Activated CD8-positive, alpha-beta memory T cell treated with anti-CD3 and anti-CD28 coated beads, Interleukin-2, amount 50 U/mL, for 4 hours (primary cell): ENCODE measurements at regions not wholly inside any gene's neighbourhood (a gene's known extent, or its start where the extent isn't known, plus 50 kb on each side); places are given as distances from the start of the nearest gene placed in this dataset.
A peak's percentile ranks its signal among the peaks of the same experiment; 100 is the strongest.

Experiments used
- DNase-seq: peaks from one replicate; pipeline ENCODE4 v3.0.0-alpha.2; 2020

DNA sequence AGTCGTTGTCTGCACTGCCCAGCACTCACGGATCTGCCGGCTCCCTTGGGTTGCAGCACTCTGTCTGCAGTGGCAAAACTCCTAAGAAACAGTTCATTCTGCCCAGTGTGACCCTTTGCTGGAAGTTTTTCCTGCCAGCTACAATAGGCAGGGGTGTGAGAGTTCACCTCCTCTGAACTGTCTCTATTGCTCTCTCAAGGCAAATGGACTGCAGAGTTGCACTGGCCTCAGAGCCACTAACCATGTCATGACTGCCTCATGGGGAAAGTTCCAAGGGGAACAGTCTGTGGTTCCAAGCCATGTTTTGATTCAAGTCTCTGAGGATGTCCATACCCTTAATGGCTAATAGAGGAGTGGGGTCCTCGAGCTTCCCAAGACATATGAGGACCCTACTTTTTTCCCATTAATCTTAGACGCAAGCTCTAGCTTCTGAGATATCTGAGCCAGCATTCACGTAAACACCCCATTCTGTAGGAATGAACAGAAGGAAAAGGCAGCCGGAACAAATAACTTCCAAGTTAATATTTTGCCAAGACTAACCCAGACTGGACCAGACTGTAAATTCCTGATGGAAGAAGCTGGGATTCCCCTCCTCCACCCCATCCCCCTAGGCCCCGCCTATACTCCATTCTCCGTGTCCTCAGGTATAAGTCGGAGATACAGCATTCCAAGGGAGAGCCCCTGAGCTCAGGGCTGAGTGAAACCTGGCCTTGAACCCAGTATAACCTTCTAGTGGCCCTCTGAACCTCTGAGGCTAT lies 93.8 kb upstream of the AKT3 start:
- no peak for DNase-seq

DNA sequence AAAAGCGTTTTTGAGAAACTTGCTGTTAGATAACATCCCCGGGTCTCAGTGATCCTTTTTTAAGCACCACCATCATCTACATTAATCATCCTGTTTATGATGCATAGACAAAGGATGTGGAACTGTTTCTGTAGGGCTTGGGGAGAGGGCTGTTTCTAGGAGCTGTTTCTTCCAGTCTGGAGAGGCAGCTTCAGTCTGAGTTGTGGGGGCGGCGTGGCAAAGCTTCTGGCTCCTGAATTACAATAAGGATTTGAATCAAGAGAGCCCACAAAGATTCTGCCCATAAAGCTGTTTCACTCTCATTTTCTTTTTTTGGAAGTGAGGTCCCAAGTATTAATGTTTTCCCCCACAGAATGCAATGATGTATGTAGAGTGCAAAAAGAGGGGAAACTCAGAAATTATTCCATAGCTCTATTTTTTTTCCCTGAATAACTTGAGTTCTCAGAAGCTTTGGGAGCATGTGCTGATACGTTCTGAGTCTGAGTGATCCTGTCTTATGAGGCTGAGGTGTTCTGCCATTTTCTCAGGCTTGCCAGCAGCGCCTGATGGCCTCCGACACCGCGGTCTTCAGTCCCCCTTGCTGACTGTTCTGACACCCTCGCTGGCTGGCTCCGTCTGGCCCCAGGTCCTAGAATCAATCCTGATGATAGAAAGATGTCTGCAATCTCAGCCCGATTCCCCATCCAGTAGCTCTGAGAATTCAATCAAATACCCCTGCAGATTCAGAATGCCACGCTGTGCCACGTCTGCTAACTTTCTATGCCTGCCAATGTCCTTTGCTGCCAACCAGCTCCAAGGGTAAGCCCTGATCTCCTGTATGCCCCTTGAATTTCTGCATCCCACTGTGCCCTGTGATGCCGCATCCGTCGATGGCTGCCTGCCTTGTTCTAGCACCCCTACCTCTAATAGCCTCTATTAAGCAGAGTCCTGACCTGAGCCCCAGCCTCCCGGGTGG lies 92.4 kb upstream of the AKT3 start:
- DNase-seq, result no peak

GRCh38 chr1:243940451-243940850 lies 90.4 kb upstream of the AKT3 start:
- no peak for DNase-seq

DNA sequence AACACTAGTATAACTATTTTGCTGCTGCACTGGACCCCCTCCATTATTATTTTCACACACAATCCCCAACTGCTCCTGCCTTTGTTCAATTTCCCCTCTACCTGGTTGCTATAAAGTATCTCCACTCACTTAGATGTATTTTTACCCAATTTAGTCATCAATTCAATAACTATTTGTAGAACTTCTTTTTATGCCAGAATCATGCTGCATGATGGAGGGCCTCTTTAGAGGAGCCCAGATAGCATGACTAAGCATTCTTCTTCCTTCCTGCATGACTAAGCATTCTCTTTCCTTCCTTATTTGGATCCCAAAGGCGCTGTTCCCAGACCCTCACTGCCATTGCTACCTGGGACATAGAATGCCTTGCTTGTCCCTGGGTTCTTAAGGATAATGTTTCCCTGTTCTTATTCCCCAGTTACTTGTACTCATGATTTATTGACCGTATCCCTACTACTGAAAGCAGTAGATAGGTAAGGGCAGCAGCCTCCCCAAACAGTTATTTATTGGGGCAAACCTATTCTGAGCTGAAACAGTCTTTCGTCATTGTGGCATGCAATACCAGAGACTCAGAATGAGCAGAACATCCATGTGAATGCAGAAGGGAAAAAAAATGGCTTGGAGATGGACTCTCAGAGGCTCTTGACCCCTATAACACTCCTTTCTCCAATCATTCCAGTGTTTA lies 89.3 kb upstream of the AKT3 start:
- DNase-seq, result no peak

- DNase-seq, result no peak
Observed at GRCh38 chr1:243938208-243938607, 88.2 kb upstream of the AKT3 start.

GRCh38 chr1:243933495-243933894 lies 83.5 kb upstream of the AKT3 start:
- no peak for DNase-seq

- DNase-seq, result no peak
Observed at GRCh38 chr1:243931957-243932356, 81.9 kb upstream of the AKT3 start.

- no peak for DNase-seq
Observed at GRCh38 chr1:243930822-243931671, 81.0 kb upstream of the AKT3 start.

DNA sequence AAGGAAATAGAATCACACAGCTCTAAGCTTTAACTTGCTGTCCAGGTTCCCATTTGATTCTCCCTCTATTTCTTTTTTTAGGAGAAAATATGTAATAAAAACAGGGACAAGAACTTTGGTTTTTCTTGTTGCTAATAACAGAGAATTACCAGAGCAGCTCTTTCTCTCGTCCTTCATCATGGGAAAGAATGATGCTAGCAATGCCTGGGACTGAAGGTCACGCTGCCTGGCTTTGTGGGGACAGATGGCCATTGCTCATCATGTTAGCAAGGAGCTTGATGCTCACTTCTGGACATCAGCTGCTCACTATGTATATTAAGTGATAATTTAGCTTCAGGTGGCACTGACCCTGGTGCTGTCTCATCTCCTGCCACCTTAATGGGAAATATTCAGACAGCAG lies 77.3 kb upstream of the AKT3 start:
- DNase-seq, result no peak

- DNase-seq, result no peak
Observed at GRCh38 chr1:243926803-243927245, 76.8 kb upstream of the AKT3 start.

DNA sequence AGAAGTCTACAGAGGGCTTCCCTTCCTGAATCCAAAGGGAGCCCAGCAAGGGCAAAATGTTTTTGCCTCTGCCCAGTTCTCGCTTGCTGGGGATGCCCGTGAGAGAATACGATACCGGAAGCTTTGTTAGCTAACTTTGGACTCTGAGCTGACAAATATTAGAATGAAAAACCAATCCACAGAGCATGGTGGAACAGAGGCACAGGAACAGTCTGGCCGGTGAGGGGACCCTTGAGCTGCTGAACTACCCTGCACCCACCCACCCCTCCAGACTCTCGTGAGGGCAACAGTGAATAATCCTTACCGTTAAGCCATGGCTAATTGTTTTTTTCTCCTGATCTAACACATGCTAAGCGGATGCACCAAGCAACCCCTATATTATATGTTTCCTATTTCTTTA lies 76.3 kb upstream of the AKT3 start:
- no peak for DNase-seq

- no peak for DNase-seq
Observed at GRCh38 chr1:243924588-243925349, 74.7 kb upstream of the AKT3 start.

DNA sequence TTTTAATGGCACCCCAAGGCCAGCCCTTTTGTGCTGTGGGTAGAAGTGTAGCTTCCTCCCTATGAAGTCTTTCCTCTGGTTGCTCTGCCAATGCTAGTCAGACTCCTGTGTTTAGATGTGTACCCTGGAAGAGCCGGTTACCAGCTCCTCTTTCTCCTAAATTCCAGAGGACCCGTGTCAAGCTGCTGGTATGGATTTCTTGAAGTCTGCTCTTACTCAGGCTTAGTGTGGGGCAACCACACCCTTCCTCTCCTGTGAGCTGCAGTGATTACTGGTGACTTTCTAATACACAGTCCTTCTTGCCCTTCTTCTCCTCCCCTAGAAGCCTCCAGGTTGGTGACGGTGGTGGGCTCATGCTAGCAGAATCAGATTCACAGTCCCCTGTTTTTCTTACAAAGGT lies 74.1 kb upstream of the AKT3 start:
- DNase-seq, result no peak

DNA sequence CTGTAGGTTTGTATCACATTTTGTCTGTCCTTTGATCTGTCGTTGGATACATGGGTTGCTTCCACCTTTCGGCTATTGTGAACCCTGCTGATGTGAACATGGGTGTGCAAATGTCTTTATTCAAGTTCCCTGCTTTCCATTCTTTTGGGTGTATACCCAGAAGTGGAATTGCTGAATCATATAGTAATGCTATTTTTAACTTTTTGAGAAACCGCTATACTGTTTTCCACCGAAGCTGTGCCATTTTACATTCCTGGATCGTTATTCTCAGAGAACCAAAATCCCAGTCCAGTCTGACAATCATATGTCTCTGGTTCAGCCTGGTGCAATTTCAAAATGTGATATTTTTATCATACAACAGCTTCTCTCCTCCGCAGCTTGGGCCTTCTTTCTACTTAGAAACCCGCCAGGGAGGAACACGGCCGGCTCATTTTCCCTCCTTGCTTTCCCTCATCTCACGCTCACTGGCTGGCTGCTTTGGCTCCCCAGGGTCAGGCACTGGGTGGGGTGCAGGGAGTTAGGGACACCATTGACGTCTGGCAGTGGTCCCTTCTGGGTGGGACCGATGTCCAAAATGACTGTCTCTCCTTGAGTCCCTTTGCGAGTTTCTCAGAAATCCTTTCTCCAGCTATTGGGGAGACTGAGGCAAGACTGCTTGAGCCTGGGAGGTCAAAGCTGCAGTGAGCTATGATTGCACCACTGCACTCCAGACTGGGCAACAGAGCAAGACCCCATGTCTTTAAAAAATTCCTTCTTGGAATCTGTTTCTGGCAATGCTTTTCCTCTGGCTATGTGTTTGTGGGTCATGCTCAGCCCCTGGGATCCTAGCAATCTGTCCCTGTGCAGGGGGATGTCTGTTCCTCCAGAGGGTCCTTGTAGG lies 73.5 kb upstream of the AKT3 start:
- no peak for DNase-seq

DNA sequence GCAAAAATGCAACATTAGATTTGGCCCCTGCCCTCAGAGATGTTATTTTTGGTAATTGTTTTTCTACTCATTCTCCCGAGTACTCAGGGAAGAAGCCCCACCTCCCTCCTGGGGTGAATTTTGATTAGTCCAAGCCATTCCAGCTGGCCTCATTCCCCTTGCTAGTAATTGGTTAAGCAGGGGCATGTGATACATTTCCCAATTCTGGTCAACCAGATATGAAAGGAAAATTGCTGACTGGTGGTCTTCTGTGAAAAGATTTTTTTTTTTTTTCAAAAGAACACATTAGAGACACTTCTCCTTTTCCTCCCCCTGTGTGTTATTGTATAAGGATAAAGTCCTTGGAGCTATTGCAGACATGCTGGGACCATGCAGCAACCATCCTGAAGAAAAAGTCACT lies 71.1 kb upstream of the AKT3 start:
- DNase-seq, result no peak

- no peak for DNase-seq
Observed at GRCh38 chr1:243917863-243918565, 68.0 kb upstream of the AKT3 start.

GRCh38 chr1:243917177-243917862 lies 67.3 kb upstream of the AKT3 start:
- peak; percentile 35 for DNase-seq

DNA sequence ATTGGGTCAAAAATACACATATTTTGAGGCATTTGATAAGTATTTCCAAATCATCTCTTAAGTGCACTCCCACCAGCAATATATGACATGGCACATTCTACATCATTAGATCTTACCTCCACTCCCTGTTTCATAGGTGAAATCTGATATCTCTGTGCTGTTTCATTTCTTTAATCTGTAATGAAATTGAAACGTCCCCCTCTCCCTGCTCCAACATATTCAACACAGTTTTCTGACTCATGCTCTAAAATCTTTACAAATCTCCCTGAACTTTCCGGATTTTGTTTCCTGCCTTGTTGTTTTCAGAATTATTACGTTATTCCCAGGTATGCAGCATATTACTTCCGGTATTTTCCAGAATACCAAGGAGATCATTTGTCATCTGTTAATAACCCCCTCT lies 66.1 kb upstream of the AKT3 start:
- no peak for DNase-seq

- DNase-seq, result no peak
Observed at GRCh38 chr1:243912347-243912746, 62.3 kb upstream of the AKT3 start.
